Small intestine (tissue), 7 donors: ENCODE measurements at regions not wholly inside any gene's neighbourhood (a gene's known extent, or its start where the extent isn't known, plus 50 kb on each side); places are given as distances from the start of the nearest gene placed in this dataset.
A peak's percentile ranks its signal among the peaks of the same experiment; 100 is the strongest.
"Not testable (repeated sequence)": the region's sequence is repeated elsewhere in the genome, so short reads cannot be mapped to it uniquely, and the experiment has no call there.

Source experiments
- DNase-seq, 2 donors: peaks; one replicate each; pipeline versions ENCODE4 v3.0.0 to v3.0.0-alpha.2; 2013
- FAIRE-seq: peaks from 2 replicates; lab custom pipeline; 2012; peaks lifted over from hg19 to GRCh38; lab: Jason Lieb, UNC
- H3K27ac ChIP-seq, 3 donors: one replicate each; pipeline ENCODE4 v1.5.1; 2013; ENCODE audit warnings: low read length in 2 of 3, mild to moderate bottlenecking in 2 of 3, control low read depth in 1 of 3, inconsistent platforms in 1 of 3, low read depth in 1 of 3, moderate library complexity in 1 of 3
- H3K27me3 ChIP-seq, 3 donors: one replicate each; pipeline ENCODE4 v1.6.1; 2013; ENCODE audit warnings: low read length in 3 of 3, inconsistent platforms in 1 of 3; ENCODE audit not compliant: control insufficient read depth in 3 of 3, insufficient read depth in 3 of 3
- H3K36me3 ChIP-seq, 3 donors: one replicate each; pipeline ENCODE4 v1.6.1; 2013; ENCODE audit warnings: low read length in 3 of 3, inconsistent platforms in 1 of 3, low read depth in 1 of 3, mild to moderate bottlenecking in 1 of 3, moderate library complexity in 1 of 3; ENCODE audit not compliant: control insufficient read depth in 3 of 3, insufficient read depth in 2 of 3
- H3K4me1 ChIP-seq, 3 donors: one replicate each; pipeline ENCODE4 v1.6.1; 2013; ENCODE audit warnings: low read length in 2 of 3, inconsistent platforms in 1 of 3, low read depth in 1 of 3, mild to moderate bottlenecking in 1 of 3, moderate library complexity in 1 of 3; ENCODE audit not compliant: control insufficient read depth in 3 of 3, insufficient read depth in 2 of 3
- H3K4me3 ChIP-seq, 3 donors: one replicate each; pipeline ENCODE4 v1.5.1; 2013; ENCODE audit warnings: low read length in 3 of 3, control low read depth in 1 of 3, inconsistent platforms in 1 of 3, low read depth in 1 of 3, mild to moderate bottlenecking in 1 of 3, moderate library complexity in 1 of 3
- H3K9me3 ChIP-seq, 2 donors: one replicate each; pipeline ENCODE4 v1.6.1; 2013; ENCODE audit warnings: low read depth in 1 of 2, low read length in 1 of 2; ENCODE audit not compliant: control insufficient read depth in 2 of 2, insufficient read depth in 1 of 2
- WGBS, 3 donors: extraction: QIAGEN DNeasy Blood & Tissue Kit; methylation state at CpG; one replicate each; pipeline ENCODE4 v1.1.7; 2013; 5-methylcytosine and 5-hydroxymethylcytosine counted together
- donor health status: healthy with polysubstance abuse.
- donor health status: control.
- donor health status: control.
- donor health status: Bipolar disorder and iron deficiency.
- donor health status: healthy.

- H3K9me3 ChIP-seq = peaks cover 0 to 12% of the 10 kb centered on the region in 2 donors
- H3K27me3 ChIP-seq = no peaks in the 10 kb centered on the region
- peak overlapping the region in 2 of 3 donors; percentile 36 to 62 for H3K27ac ChIP-seq
- no peak overlapping the region for H3K4me3 ChIP-seq
- no peaks in the 10 kb centered on the region for H3K36me3 ChIP-seq
- peaks cover 0 to 15% (median 2%) of the 10 kb centered on the region in 3 donors for H3K4me1 ChIP-seq
- no peak for FAIRE-seq
- peak; percentile 77 to 85 for DNase-seq
- WGBS, 3 donors = 27 to 50% (median 47%) methylated on average over 5 of the region's 5 CpGs
These were observed 143.6 kb upstream of the KIF5B start for GRCh38 chr10:32199714-32200394.

- no peak overlapping the region for H3K4me3 ChIP-seq
- FAIRE-seq = no peak
- H3K27me3 ChIP-seq = no peaks in the 10 kb centered on the region
- H3K36me3 ChIP-seq = no peaks in the 10 kb centered on the region
- WGBS, 3 donors = 25 to 45% (median 43%) methylated on average over 5 of the region's 5 CpGs
- no peak for DNase-seq
- no peak overlapping the region for H3K27ac ChIP-seq
- peaks cover 0 to 1% of the 10 kb centered on the region in 2 donors for H3K9me3 ChIP-seq
- H3K4me1 ChIP-seq = peaks cover 0 to 15% (median 2%) of the 10 kb centered on the region in 3 donors
These were observed 141.2 kb upstream of the KIF5B start for GRCh38 chr10:32197423-32197822.

GRCh38 chr10:32190890-32191491, 134.8 kb upstream of the KIF5B start:
- peaks cover 0 to 6% (median 0%) of the 10 kb centered on the region in 3 donors for H3K4me1 ChIP-seq
- H3K36me3 ChIP-seq = no peaks in the 10 kb centered on the region
- H3K9me3 ChIP-seq = no peaks in the 10 kb centered on the region
- no peaks in the 10 kb centered on the region for H3K27me3 ChIP-seq
- DNase-seq (peak; percentile 56 to 62), FAIRE-seq (peak; percentile 41)
- no peak overlapping the region for H3K4me3 ChIP-seq
- peak overlapping the region in 1 of 3 donors; percentile 15 for H3K27ac ChIP-seq

GRCh38 chr10:32189400-32190084, 133.3 kb upstream of the KIF5B start:
- H3K9me3 ChIP-seq = no peaks in the 10 kb centered on the region
- H3K36me3 ChIP-seq = no peaks in the 10 kb centered on the region
- peak; percentile 86 for DNase-seq
- 34 to 70% (median 54%) methylated on average over 5 of the region's 5 CpGs for WGBS, 3 donors
- no peak overlapping the region for H3K4me3 ChIP-seq
- peak overlapping the region in 2 of 3 donors; percentile 18 to 45 for H3K27ac ChIP-seq
- no peaks in the 10 kb centered on the region for H3K27me3 ChIP-seq
- peaks cover 0 to 6% (median 0%) of the 10 kb centered on the region in 3 donors for H3K4me1 ChIP-seq
- no peak for FAIRE-seq

GRCh38 chr10:32188601-32189000, 132.4 kb upstream of the KIF5B start:
- not testable (repeated sequence) for H3K27me3 ChIP-seq, H3K4me3 ChIP-seq, H3K27ac ChIP-seq, H3K9me3 ChIP-seq, H3K4me1 ChIP-seq, DNase-seq, FAIRE-seq, H3K36me3 ChIP-seq
- 95 to 96% (median 95%) methylated on average over 15 of the region's 15 CpGs for WGBS, 3 donors

GRCh38 chr10:32187686-32188085, 131.5 kb upstream of the KIF5B start:
- Histone ChIP-seq H3K4me3 (no peak overlapping the region), H3K27ac (no peak overlapping the region), H3K9me3 (no peaks in the 10 kb centered on the region), H3K27me3 (no peaks in the 10 kb centered on the region), H3K36me3 (no peaks in the 10 kb centered on the region), H3K4me1 (peaks cover 0 to 6% (median 0%) of the 10 kb centered on the region in 3 donors)
- WGBS, 3 donors = 86 to 93% (median 88%) methylated on average over 6 of the region's 6 CpGs
- FAIRE-seq (no peak), DNase-seq (no peak)

- not testable (repeated sequence) for H3K9me3 ChIP-seq, H3K4me3 ChIP-seq, H3K4me1 ChIP-seq, H3K27me3 ChIP-seq, H3K36me3 ChIP-seq, DNase-seq, FAIRE-seq, H3K27ac ChIP-seq
- 90 to 92% (median 90%) methylated on average over 5 of the region's 5 CpGs for WGBS, 3 donors
These were observed 127.4 kb upstream of the KIF5B start for GRCh38 chr10:32183652-32184051.

- DNase-seq (no peak), FAIRE-seq (no peak)
- H3K9me3 ChIP-seq = no peaks in the 10 kb centered on the region
- no peaks in the 10 kb centered on the region for H3K36me3 ChIP-seq
- no peak overlapping the region for H3K27ac ChIP-seq
- no peak overlapping the region for H3K4me3 ChIP-seq
- no peaks in the 10 kb centered on the region for H3K27me3 ChIP-seq
- 82 to 86% (median 86%) methylated on average over 11 of the region's 11 CpGs for WGBS, 3 donors
- H3K4me1 ChIP-seq = no peaks in the 10 kb centered on the region
These were observed 126.3 kb upstream of the KIF5B start for GRCh38 chr10:32182476-32182875.
